Kidney (tissue), 13 donors: ENCODE measurements at regions not wholly inside any gene's neighbourhood (a gene's known extent, or its start where the extent isn't known, plus 50 kb on each side); places are given as distances from the start of the nearest gene placed in this dataset.
A peak's percentile ranks its signal among the peaks of the same experiment; 100 is the strongest.
"Not testable (repeated sequence)": the region's sequence is repeated elsewhere in the genome, so short reads cannot be mapped to it uniquely, and the experiment has no call there.

ENCODE experiments used
- DNase-seq, 5 donors: peaks; one replicate each; pipeline ENCODE4 v3.0.0-alpha.2; 2013 to 2020
- FAIRE-seq: peaks from 2 replicates; lab custom pipeline; 2012; peaks lifted over from hg19 to GRCh38; lab: Jason Lieb, UNC
- H3K27ac ChIP-seq, 2 donors: one replicate each; pipeline ENCODE4 v1.7.0; 2013; ENCODE audit warnings: low read depth in 2 of 2, low read length in 2 of 2, inconsistent platforms in 1 of 2
- H3K27me3 ChIP-seq: one replicate; pipeline ENCODE4 v1.7.1; 2013; ENCODE audit warnings: low read length, inconsistent platforms; ENCODE audit not compliant: control insufficient read depth, insufficient read depth
- H3K36me3 ChIP-seq, 3 donors: one replicate each; pipeline versions ENCODE4 v1.7.0 to v1.7.1; 2013; ENCODE audit warnings: low read length in 3 of 3, control low read depth in 1 of 3, inconsistent platforms in 1 of 3; ENCODE audit not compliant: insufficient read depth in 3 of 3, control insufficient read depth in 2 of 3
- H3K4me1 ChIP-seq, 3 donors: one replicate each; pipeline versions ENCODE4 v1.7.0 to v1.7.1; 2013; ENCODE audit warnings: low read length in 3 of 3, inconsistent platforms in 1 of 3, low read depth in 1 of 3; ENCODE audit not compliant: control insufficient read depth in 2 of 3, insufficient read depth in 2 of 3
- H3K4me3 ChIP-seq, 3 donors: one replicate each; pipeline versions ENCODE4 v1.7.0 to v1.8.1; 2013; ENCODE audit warnings: low read length in 3 of 3, control low read depth in 1 of 3, inconsistent platforms in 1 of 3
- H3K9ac ChIP-seq, 3 donors: one replicate each; pipeline versions ENCODE4 v1.7.0 to v1.7.1; 2013; ENCODE audit warnings: low read length in 3 of 3, control low read depth in 1 of 3, inconsistent platforms in 1 of 3
- H3K9me3 ChIP-seq, 3 donors: one replicate each; pipeline versions ENCODE4 v1.7.0 to v1.7.1; 2013; ENCODE audit warnings: low read length in 3 of 3, control low read depth in 1 of 3, inconsistent platforms in 1 of 3; ENCODE audit not compliant: control insufficient read depth in 2 of 3, insufficient read depth in 1 of 3
- CTCF ChIP-seq: IDR thresholded peaks from 3 replicates; pipeline ENCODE4 v1.5.1; 2012; ENCODE audit warnings: mild to moderate bottlenecking, moderate library complexity, borderline replicate concordance; ENCODE audit not compliant: insufficient read depth; ENCODE audit errors: extremely low read depth
- intact Hi-C: fragments of 100-400 bp; cut with DNase I; formaldehyde crosslinking; loops from one replicate; pipeline ENCODE4 v1.11.1; 2022
- donor health status: control.
- donor health status: control.
- donor health status: control.
- donor health status: control.
- donor health status: control.
- donor health status: DM: yes; HTN: yes; CAD: no.
- donor health status: Normal renal cell carcinoma (clear cell type).

- H3K27ac ChIP-seq, result no peak overlapping the region
- FAIRE-seq, result no peak
- intact Hi-C loops, result no loop called here
- no peaks in the 10 kb centered on the region for H3K36me3 ChIP-seq
- no peak for TF ChIP-seq CTCF
- no peak for DNase-seq
- H3K4me1 ChIP-seq, result no peaks in the 10 kb centered on the region
- no peak overlapping the region for H3K4me3 ChIP-seq
- no peak overlapping the region for H3K9ac ChIP-seq
- H3K9me3 ChIP-seq, result no peaks in the 10 kb centered on the region
- H3K27me3 ChIP-seq, result no peaks in the 10 kb centered on the region
These were observed 284.8 kb upstream of the MAF start for GRCh38 chr16:79885320-79885719.

- intact Hi-C loops, result no loop called here
- FAIRE-seq, result peak; percentile 11
- no peaks in the 10 kb centered on the region for H3K4me1 ChIP-seq
These were observed 283.0 kb upstream of the MAF start for GRCh38 chr16:79883494-79883893.

DNA sequence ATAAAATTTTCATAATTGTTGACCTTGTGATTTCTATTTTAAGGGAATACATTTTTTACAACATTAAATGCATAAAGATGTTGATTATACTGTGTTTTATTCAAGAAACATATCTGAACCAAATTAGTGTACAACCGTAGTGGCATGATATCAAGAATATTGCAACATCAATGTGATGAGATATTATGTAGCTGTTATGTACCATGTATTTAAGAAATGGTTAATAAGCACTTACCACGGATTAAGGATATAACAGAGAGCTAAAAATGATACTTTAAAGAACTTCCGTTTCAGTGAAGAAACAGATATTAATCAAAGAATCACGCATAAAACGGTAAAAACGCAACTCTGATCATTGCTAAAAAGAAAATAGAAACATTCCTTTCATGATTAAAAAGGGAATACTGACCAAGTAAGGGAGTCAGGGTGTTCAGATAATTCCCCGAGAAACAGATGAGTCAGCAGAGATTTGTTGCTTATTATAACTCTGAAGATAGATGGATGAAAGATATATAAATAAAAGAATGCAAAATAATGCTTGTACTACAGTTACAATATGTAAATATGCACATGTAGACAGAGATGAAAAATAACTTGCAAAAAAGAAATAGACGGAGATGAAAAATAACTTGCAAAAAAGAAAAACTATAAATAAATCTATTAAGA lies 281.9 kb upstream of the MAF start:
- DNase-seq (no peak), FAIRE-seq (no peak)
- Histone ChIP-seq H3K4me1 (no peaks in the 10 kb centered on the region), H3K27ac (no peak overlapping the region), H3K27me3 (no peaks in the 10 kb centered on the region), H3K9ac (no peak overlapping the region), H3K9me3 (no peaks in the 10 kb centered on the region), H3K36me3 (no peaks in the 10 kb centered on the region), H3K4me3 (no peak overlapping the region)
- no peak for TF ChIP-seq CTCF
- intact Hi-C loops, result no loop called here

More at GRCh38 chr16:79883494-79883893, 283.0 kb upstream of the MAF start:
- Histone ChIP-seq H3K27ac (no peak overlapping the region), H3K36me3 (no peaks in the 10 kb centered on the region), H3K9ac (no peak overlapping the region), H3K27me3 (no peaks in the 10 kb centered on the region), H3K9me3 (no peaks in the 10 kb centered on the region), H3K4me3 (no peak overlapping the region)
- no peak for DNase-seq
- TF ChIP-seq CTCF, result no peak

GRCh38 chr16:79881107-79881506 lies 280.6 kb upstream of the MAF start:
- intact Hi-C loops, H3K4me3 ChIP-seq, H3K27ac ChIP-seq, H3K4me1 ChIP-seq, DNase-seq, H3K9me3 ChIP-seq, H3K9ac ChIP-seq, H3K36me3 ChIP-seq, FAIRE-seq, H3K27me3 ChIP-seq: not testable (repeated sequence)
